Esophagus squamous epithelium (tissue), 5 donors: ENCODE measurements at regions not wholly inside any gene's neighbourhood (a gene's known extent, or its start where the extent isn't known, plus 50 kb on each side); places are given as distances from the start of the nearest gene placed in this dataset.
A peak's percentile ranks its signal among the peaks of the same experiment; 100 is the strongest.
"Not testable (repeated sequence)": the region's sequence is repeated elsewhere in the genome, so short reads cannot be mapped to it uniquely, and the experiment has no call there.

Experiments
- DNase-seq: peaks from one replicate; lab custom pipeline; 2025; lab: John Stamatoyannopoulos, UW
- H3K27ac ChIP-seq, 4 donors: fragments of 200-600 bp; sonication (generic); one replicate each; pipeline ENCODE4 v1.5.1; 2016 to 2019; ENCODE audit warnings: mild to moderate bottlenecking in 1 of 4
- H3K27me3 ChIP-seq, 4 donors: fragments of 200-600 bp; sonication (generic); 1 replicate in 3 of 4; 2 replicates in 1 of 4; pipeline versions ENCODE4 v1.5.1 to v1.6.0; 2017 to 2021; ENCODE audit warnings: antibody characterized with exemption in 1 of 4
- H3K36me3 ChIP-seq, 3 donors: fragments of 200-600 bp; sonication (generic); one replicate each; pipeline ENCODE4 v1.5.1; 2016 to 2019
- H3K4me1 ChIP-seq, 3 donors: fragments of 200-600 bp; sonication (generic); one replicate each; pipeline ENCODE4 v1.5.1; 2017 to 2019
- H3K4me3 ChIP-seq, 4 donors: fragments of 200-600 bp; sonication (generic); 1 replicate in 3 of 4; 2 replicates in 1 of 4; pipeline ENCODE4 v1.5.1; 2016 to 2019; ENCODE audit warnings: mild to moderate bottlenecking in 2 of 4, moderate library complexity in 1 of 4
- H3K9me3 ChIP-seq, 3 donors: fragments of 200-600 bp; sonication (generic); one replicate each; pipeline ENCODE4 v1.5.1; 2016 to 2019
- POLR2A ChIP-seq, 4 donors: fragments of 450-650 bp; IDR thresholded peaks; one replicate each; pipeline ENCODE4 v1.6.1; 2017; ENCODE audit warnings: antibody characterized with exemption in 4 of 4, mild to moderate bottlenecking in 4 of 4, moderate library complexity in 3 of 4
- WGBS, 2 donors: methylation state at CpG; one replicate each; pipeline ENCODE4 v1.1.5; 2018; 5-methylcytosine and 5-hydroxymethylcytosine counted together
- intact Hi-C: fragments of 100-400 bp; cut with DNase I; formaldehyde crosslinking; loops from one replicate; pipeline ENCODE4 v1.15.0; 2022
- TF ChIP-seq, protein P1 (sequence below), 6 experiments: fragments of 450-650 bp in 4 of 6; fragments of 200-600 bp in 2 of 6; sonication (generic) in 2 of 6; IDR thresholded peaks; one replicate each; pipeline ENCODE4 v1.5.1; 2016 to 2019; ENCODE audit warnings: antibody characterized with exemption in 6 of 6, mild to moderate bottlenecking in 4 of 6, moderate library complexity in 4 of 6
- donor health status: DM: yes; HTN: yes; CAD: no.

GRCh38 chr3:153275514-153275913, 113.5 kb downstream of the RAP2B start:
- peaks cover 0 to 6% (median 0%) of the 10 kb centered on the region in 3 donors for H3K4me1 ChIP-seq
- DNase-seq = no peak
- H3K27me3 ChIP-seq = no peaks in the 10 kb centered on the region
- intact Hi-C loops = no loop called here
- H3K9me3 ChIP-seq = no peaks in the 10 kb centered on the region
- H3K4me3 ChIP-seq = no peak overlapping the region
- H3K36me3 ChIP-seq = no peaks in the 10 kb centered on the region
- TF ChIP-seq, protein P1, sequence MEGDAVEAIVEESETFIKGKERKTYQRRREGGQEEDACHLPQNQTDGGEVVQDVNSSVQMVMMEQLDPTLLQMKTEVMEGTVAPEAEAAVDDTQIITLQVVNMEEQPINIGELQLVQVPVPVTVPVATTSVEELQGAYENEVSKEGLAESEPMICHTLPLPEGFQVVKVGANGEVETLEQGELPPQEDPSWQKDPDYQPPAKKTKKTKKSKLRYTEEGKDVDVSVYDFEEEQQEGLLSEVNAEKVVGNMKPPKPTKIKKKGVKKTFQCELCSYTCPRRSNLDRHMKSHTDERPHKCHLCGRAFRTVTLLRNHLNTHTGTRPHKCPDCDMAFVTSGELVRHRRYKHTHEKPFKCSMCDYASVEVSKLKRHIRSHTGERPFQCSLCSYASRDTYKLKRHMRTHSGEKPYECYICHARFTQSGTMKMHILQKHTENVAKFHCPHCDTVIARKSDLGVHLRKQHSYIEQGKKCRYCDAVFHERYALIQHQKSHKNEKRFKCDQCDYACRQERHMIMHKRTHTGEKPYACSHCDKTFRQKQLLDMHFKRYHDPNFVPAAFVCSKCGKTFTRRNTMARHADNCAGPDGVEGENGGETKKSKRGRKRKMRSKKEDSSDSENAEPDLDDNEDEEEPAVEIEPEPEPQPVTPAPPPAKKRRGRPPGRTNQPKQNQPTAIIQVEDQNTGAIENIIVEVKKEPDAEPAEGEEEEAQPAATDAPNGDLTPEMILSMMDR (IDR thresholded peaks at IDR 0.05) = no peak
- TF ChIP-seq POLR2A (IDR thresholded peaks at IDR 0.05) = no peak
- H3K27ac ChIP-seq = no peak overlapping the region

DNA sequence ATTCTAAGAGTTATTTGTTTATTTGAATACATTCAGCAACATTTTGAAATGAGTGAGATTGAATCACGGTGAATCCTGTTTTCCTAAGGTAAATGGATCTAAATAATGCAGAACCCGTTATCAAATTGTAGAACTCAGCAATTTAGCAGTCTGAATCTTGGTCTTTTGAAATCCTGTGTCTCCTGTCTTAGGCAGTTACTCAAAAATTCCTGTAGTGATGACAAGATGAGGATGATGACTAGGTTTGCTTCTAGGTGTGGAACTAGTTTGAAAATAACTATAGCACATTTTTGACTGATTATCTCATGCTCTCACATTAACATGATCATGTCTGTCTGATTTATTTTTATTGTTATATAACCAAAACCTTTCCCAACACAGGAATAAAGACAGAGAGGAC, 115.0 kb downstream of the RAP2B start:
- Histone ChIP-seq H3K27me3 (no peaks in the 10 kb centered on the region), H3K9me3 (no peaks in the 10 kb centered on the region), H3K27ac (no peak overlapping the region), H3K4me1 (peaks cover 0 to 6% (median 0%) of the 10 kb centered on the region in 3 donors), H3K4me3 (no peak overlapping the region), H3K36me3 (no peaks in the 10 kb centered on the region)
- no peak for DNase-seq
- intact Hi-C loops = no loop called here
- TF ChIP-seq POLR2A (IDR thresholded peaks at IDR 0.05) = no peak
- TF ChIP-seq, protein P1 (IDR thresholded peaks at IDR 0.05) = no peak
- 60 to 65% methylated on average over 2 of the region's 2 CpGs for WGBS, 2 donors

DNA sequence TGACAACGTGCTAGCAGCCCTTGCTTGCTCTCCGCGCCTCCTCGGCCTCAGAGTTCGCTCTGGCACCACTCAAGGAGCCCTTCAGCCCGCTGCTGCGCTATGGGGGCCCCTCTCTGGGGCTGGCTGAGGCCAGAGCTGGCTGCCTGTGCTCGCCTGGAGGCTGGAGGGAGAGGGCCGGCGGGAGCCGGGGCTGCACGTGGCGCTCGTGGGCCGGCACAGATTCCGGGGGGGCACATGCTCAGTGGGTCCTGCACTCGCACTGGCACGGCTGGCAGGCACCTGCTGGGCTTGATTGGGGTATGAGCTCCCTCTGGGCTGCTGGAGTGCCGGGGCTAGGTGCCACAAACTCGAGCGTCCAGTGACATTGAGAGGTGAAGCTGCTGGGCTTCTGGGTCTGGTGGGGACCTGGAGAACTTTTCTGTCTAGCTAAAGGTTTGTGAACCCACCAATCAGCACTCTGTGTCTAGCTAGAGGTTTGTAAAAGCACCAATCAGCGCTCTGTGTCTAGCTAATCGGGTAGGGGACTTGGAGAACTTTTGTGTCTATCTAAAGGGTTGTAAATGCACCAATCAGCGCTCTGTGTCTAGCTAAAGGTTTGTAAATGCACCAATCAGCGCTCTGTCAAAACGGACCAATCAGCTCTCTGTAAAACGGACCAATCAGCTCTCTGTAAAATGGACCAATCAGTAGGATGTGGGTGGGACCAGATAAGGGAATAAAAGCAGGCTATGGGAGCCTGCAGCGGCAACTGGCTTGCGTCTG, 119.4 kb downstream of the RAP2B start:
- H3K27ac ChIP-seq, H3K4me3 ChIP-seq, H3K27me3 ChIP-seq, H3K36me3 ChIP-seq, H3K9me3 ChIP-seq, DNase-seq, intact Hi-C loops: not testable (repeated sequence)
- WGBS, 2 donors = 85 to 86% methylated on average over 11 to 15 of the region's 29 CpGs
- peaks cover 0 to 26% (median 15%) of the 10 kb centered on the region in 3 donors for H3K4me1 ChIP-seq

GRCh38 chr3:153282355-153282754, 120.3 kb downstream of the RAP2B start:
- no peak overlapping the region for H3K27ac ChIP-seq
- intact Hi-C loops = no loop called here
- H3K27me3 ChIP-seq = no peaks in the 10 kb centered on the region
- H3K4me1 ChIP-seq = peaks cover 0 to 31% (median 15%) of the 10 kb centered on the region in 3 donors
- 86 to 88% methylated on average over 5 of the region's 5 CpGs for WGBS, 2 donors
- no peak for DNase-seq
- H3K36me3 ChIP-seq = no peaks in the 10 kb centered on the region
- TF ChIP-seq, protein P1 (IDR thresholded peaks at IDR 0.05) = no peak
- no peak for TF ChIP-seq POLR2A (IDR thresholded peaks at IDR 0.05)
- no peaks in the 10 kb centered on the region for H3K9me3 ChIP-seq
- no peak overlapping the region for H3K4me3 ChIP-seq

DNA sequence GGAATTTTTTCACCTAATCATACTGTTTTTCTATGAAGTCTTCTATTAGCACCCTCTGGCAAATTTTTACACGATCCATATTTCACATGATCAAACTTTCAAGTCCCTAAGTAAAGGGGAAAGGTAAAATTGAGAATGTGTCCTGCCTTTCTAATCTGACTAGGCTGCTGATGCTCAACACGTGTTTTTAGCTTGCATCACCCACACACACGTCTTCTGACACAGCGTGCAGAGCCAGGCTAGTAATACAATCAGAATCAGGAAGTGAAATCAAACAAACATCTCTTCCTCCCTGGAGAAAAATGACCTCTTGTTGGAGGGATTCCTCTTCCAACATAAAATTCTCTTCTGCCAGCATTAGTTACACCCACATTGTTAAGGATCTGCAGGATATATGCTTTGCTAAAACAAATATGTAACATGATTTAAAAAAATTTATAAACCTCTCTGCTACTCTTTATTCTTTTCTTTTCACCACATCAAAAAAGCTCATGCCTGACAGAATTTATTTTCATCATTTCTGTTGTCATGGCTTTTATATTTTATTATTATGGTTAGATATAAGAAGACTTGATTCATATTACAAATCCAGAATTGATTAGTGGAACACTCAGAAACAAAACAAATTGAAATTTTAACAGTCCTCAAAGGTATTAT, 122.4 kb downstream of the RAP2B start:
- H3K27ac ChIP-seq = peak overlapping the region; percentile 41 to 87 (median 78)
- 1 to 5% methylated on average over 4 of the region's 4 CpGs for WGBS, 2 donors

More for the DNA sequence above, 122.4 kb downstream of the RAP2B start:
- H3K9me3 ChIP-seq = no peaks in the 10 kb centered on the region
- H3K4me1 ChIP-seq = peaks cover 0 to 31% (median 15%) of the 10 kb centered on the region in 3 donors
- H3K4me3 ChIP-seq = no peak overlapping the region
- H3K36me3 ChIP-seq = no peaks in the 10 kb centered on the region
- DNase-seq = peak; percentile 12
- H3K27me3 ChIP-seq = no peaks in the 10 kb centered on the region
- TF ChIP-seq, protein P1 (IDR thresholded peaks at IDR 0.05) = no peak
- TF ChIP-seq POLR2A (IDR thresholded peaks at IDR 0.05) = peak in 1 of 4 donors; percentile 24
- intact Hi-C loops = no loop called here
